Skeletal muscle tissue (tissue), 3 donors: ENCODE measurements at regions not wholly inside any gene's neighbourhood (a gene's known extent, or its start where the extent isn't known, plus 50 kb on each side); places are given as distances from the start of the nearest gene placed in this dataset.
"Not testable (repeated sequence)": the region's sequence is repeated elsewhere in the genome, so short reads cannot be mapped to it uniquely, and the experiment has no call there.

Source experiments
- H3K27ac ChIP-seq: one replicate; pipeline ENCODE4 v1.7.0; 2013; ENCODE audit warnings: mild to moderate bottlenecking, low read depth, low read length, inconsistent platforms
- H3K27me3 ChIP-seq, 3 donors: one replicate each; pipeline ENCODE4 v1.7.0; 2013; ENCODE audit warnings: low read length in 3 of 3; ENCODE audit not compliant: control insufficient read depth in 3 of 3, insufficient read depth in 3 of 3
- H3K36me3 ChIP-seq, 3 donors: one replicate each; pipeline ENCODE4 v1.7.0; 2013; ENCODE audit warnings: low read length in 3 of 3; ENCODE audit not compliant: control insufficient read depth in 3 of 3, insufficient read depth in 3 of 3
- H3K4me1 ChIP-seq, 3 donors: one replicate each; pipeline ENCODE4 v1.7.0; 2013; ENCODE audit warnings: low read length in 3 of 3, mild to moderate bottlenecking in 3 of 3; ENCODE audit not compliant: control insufficient read depth in 3 of 3, insufficient read depth in 3 of 3
- H3K4me3 ChIP-seq, 3 donors: one replicate each; pipeline ENCODE4 v1.7.0; 2013; ENCODE audit warnings: low read length in 3 of 3
- H3K9ac ChIP-seq, 3 donors: one replicate each; pipeline ENCODE4 v1.7.0; 2013; ENCODE audit warnings: low read length in 3 of 3, mild to moderate bottlenecking in 3 of 3, moderate library complexity in 2 of 3, low read depth in 1 of 3
- H3K9me3 ChIP-seq, 3 donors: one replicate each; pipeline ENCODE4 v1.7.0; 2013; ENCODE audit warnings: low read length in 3 of 3; ENCODE audit not compliant: control insufficient read depth in 3 of 3
- donor health status: Osteomylitis.

DNA sequence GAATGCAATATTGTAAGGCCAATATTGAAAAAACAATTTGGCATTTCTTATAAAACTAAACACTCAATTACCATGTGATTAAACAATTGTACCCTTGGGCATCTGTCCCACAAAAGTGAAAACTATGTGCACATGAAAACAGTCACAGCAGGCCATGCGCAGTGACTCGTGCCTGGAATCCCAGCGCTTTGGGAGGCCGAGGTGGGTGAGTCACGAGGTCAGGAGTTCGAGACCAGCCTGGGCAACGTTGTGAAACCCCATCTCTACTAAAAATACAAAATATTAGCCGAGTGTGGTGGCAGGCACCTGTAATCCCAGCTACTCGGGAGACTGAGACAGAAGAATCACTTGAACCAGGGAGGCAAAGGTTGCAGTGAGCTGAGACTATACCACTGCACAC lies 343.7 kb downstream of the DMRTA1 start:
- Histone ChIP-seq H3K9me3 (no peaks in the 10 kb centered on the region), H3K27me3 (no peaks in the 10 kb centered on the region), H3K4me1 (no peaks in the 10 kb centered on the region), H3K27ac (no peak overlapping the region), H3K9ac (no peak overlapping the region), H3K36me3 (no peaks in the 10 kb centered on the region), H3K4me3 (no peak overlapping the region)

DNA sequence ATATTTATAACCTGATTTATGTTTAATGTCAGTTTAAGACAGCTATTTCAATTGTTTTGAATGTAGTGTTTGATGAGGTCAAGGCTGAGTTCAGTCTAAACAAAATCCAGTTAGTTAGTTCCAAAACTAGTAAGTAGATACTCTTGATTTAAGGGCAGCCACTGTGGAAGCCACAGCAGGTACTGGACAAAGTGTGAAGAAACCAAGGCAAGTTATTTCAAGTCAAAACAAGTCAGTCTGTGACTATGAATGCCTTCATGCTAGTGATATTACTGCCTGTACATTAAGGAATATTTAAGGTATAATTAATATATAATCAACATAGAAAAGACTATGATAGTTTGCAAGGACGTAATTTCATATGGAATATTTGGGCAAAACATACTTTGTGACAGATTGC lies 362.3 kb downstream of the DMRTA1 start:
- Histone ChIP-seq H3K4me3 (no peak overlapping the region), H3K4me1 (no peaks in the 10 kb centered on the region), H3K27ac (no peak overlapping the region), H3K36me3 (no peaks in the 10 kb centered on the region), H3K9me3 (peaks cover 0 to 3% (median 3%) of the 10 kb centered on the region in 3 donors), H3K27me3 (no peaks in the 10 kb centered on the region), H3K9ac (no peak overlapping the region)

DNA sequence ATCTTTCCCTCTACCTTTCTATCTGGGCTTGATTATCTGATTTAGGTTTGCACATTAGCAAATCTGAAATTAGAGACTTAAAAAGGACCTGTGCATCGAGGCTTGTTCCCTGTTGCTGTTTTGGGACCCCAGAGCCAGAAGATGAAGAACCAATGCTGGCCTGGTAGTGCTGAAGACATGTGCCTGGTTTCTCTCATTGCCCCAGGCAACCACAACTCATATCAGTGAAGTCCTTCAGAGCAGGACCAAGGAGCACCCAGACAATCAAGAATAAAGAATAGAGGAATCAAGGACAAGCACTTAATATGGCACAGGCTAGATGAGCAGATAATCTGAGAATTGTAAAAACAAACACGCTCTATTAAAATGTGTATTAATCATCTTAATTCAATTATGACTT lies 362.7 kb downstream of the DMRTA1 start:
- Histone ChIP-seq H3K9ac (no peak overlapping the region), H3K4me1 (no peaks in the 10 kb centered on the region), H3K4me3 (no peak overlapping the region), H3K27ac (no peak overlapping the region), H3K9me3 (no peaks in the 10 kb centered on the region), H3K27me3 (no peaks in the 10 kb centered on the region), H3K36me3 (no peaks in the 10 kb centered on the region)

DNA sequence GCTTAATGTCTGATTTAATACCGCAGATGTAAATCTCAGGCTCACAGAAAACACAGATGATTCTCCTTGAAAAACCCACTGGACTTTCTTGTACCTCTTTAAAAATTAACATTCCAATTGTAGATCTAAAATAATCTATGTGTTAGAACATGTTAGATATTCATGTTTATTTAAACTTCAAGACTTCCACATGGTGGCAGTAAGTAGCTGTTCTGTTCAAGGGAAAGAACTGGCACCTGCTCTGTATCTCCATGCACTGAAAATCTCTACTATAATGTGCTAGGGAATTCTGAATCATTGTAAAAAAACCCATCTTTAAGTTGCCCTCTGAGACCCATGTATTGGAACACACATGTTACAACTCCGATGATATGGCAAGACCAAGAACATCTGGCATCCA lies 366.9 kb downstream of the DMRTA1 start:
- H3K4me1 ChIP-seq = no peaks in the 10 kb centered on the region
- no peak overlapping the region for H3K4me3 ChIP-seq
- H3K36me3 ChIP-seq = no peaks in the 10 kb centered on the region
- no peak overlapping the region for H3K27ac ChIP-seq
- H3K9me3 ChIP-seq = no peaks in the 10 kb centered on the region
- no peak overlapping the region for H3K9ac ChIP-seq
- no peaks in the 10 kb centered on the region for H3K27me3 ChIP-seq

- Histone ChIP-seq H3K9me3 (no peaks in the 10 kb centered on the region), H3K27ac (no peak overlapping the region), H3K36me3 (no peaks in the 10 kb centered on the region), H3K9ac (no peak overlapping the region), H3K27me3 (no peaks in the 10 kb centered on the region), H3K4me1 (no peaks in the 10 kb centered on the region), H3K4me3 (no peak overlapping the region)
These were observed 368.6 kb downstream of the DMRTA1 start for GRCh38 chr9:22815246-22815645.

DNA sequence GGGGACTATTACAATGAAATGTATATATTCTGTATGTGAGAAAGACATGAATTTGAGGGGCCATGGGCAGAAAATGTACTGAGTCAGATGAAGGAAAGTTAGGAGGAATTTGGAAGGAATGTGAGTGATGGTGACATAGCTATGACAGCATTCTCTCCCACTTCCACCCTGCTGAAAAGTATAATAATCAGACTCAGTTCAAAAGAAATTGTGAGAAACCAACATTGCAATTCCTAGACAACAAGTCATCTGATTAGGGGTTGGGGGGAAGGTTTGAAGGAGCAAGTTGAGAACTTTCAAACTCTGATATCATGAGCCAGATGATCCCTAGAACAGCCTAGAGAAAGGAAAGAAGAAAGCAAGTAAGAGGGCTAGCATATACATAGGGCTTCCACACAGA lies 370.6 kb downstream of the DMRTA1 start:
- Histone ChIP-seq H3K4me3 (no peak overlapping the region), H3K27me3 (no peaks in the 10 kb centered on the region)

GRCh38 chr9:22829236-22829635 lies 382.6 kb downstream of the DMRTA1 start:
- no peaks in the 10 kb centered on the region for H3K36me3 ChIP-seq
- peaks cover 0 to 3% (median 0%) of the 10 kb centered on the region in 3 donors for H3K9me3 ChIP-seq
- no peaks in the 10 kb centered on the region for H3K4me1 ChIP-seq
- H3K27me3 ChIP-seq = no peaks in the 10 kb centered on the region
- no peak overlapping the region for H3K4me3 ChIP-seq
- H3K9ac ChIP-seq = no peak overlapping the region
- no peak overlapping the region for H3K27ac ChIP-seq

More for the DNA sequence above, 370.6 kb downstream of the DMRTA1 start:
- Histone ChIP-seq H3K36me3 (no peaks in the 10 kb centered on the region), H3K9ac (no peak overlapping the region), H3K27ac (no peak overlapping the region), H3K4me1 (no peaks in the 10 kb centered on the region), H3K9me3 (no peaks in the 10 kb centered on the region)

- Histone ChIP-seq H3K27ac (no peak overlapping the region), H3K4me1 (no peaks in the 10 kb centered on the region), H3K9me3 (no peaks in the 10 kb centered on the region), H3K27me3 (no peaks in the 10 kb centered on the region), H3K36me3 (no peaks in the 10 kb centered on the region), H3K9ac (no peak overlapping the region), H3K4me3 (no peak overlapping the region)
These were observed 391.6 kb downstream of the DMRTA1 start for GRCh38 chr9:22838266-22838665.

GRCh38 chr9:22840641-22841040 lies 394.0 kb downstream of the DMRTA1 start:
- no peaks in the 10 kb centered on the region for H3K9me3 ChIP-seq
- H3K36me3 ChIP-seq = no peaks in the 10 kb centered on the region
- no peak overlapping the region for H3K27ac ChIP-seq
- no peak overlapping the region for H3K4me3 ChIP-seq
- H3K27me3 ChIP-seq = no peaks in the 10 kb centered on the region
- H3K9ac ChIP-seq = no peak overlapping the region
- no peaks in the 10 kb centered on the region for H3K4me1 ChIP-seq

- H3K27ac ChIP-seq, H3K36me3 ChIP-seq, H3K4me3 ChIP-seq, H3K9ac ChIP-seq, H3K4me1 ChIP-seq, H3K27me3 ChIP-seq: not testable (repeated sequence)
- H3K9me3 ChIP-seq = peaks cover 0 to 10% (median 2%) of the 10 kb centered on the region in 3 donors
These were observed 398.6 kb downstream of the DMRTA1 start for GRCh38 chr9:22845243-22845642.

- H3K36me3 ChIP-seq = no peaks in the 10 kb centered on the region
- H3K9me3 ChIP-seq = peaks cover 0 to 3% (median 0%) of the 10 kb centered on the region in 3 donors
- no peaks in the 10 kb centered on the region for H3K4me1 ChIP-seq
- H3K9ac ChIP-seq = no peak overlapping the region
- H3K27ac ChIP-seq = no peak overlapping the region
- H3K4me3 ChIP-seq = no peak overlapping the region
- no peaks in the 10 kb centered on the region for H3K27me3 ChIP-seq
These were observed 409.4 kb downstream of the DMRTA1 start for GRCh38 chr9:22855980-22856379.
